ENCODE measurements at regions not wholly inside any gene's neighbourhood (a gene's known extent, or its start where the extent isn't known, plus 50 kb on each side); places are given as distances from the start of the nearest gene placed in this dataset.
A peak's percentile ranks its signal among the peaks of the same experiment; 100 is the strongest.
"Not testable (repeated sequence)": the region's sequence is repeated elsewhere in the genome, so short reads cannot be mapped to it uniquely, and the experiment has no call there.

- Histone ChIP-seq H3K27ac (ENCODE audit: low read length) (no peak overlapping the region), H3K36me3 (ENCODE audit: control insufficient read depth in 2 of 2, insufficient read depth in 2 of 2, low read length in 2 of 2) (no peaks in the 10 kb centered on the region)
These were observed 236.0 kb downstream of the TOMM20 start for GRCh38 chr1:234892642-234893041.

GRCh38 chr1:234891427-234891826 lies 237.2 kb downstream of the TOMM20 start:
- H3K27ac ChIP-seq (ENCODE audit: low read length) = no peak overlapping the region
- H3K4me1 ChIP-seq (ENCODE audit: control insufficient read depth, insufficient read depth, low read length) = no peaks in the 10 kb centered on the region
- H3K4me3 ChIP-seq (ENCODE audit: low read length in 2 of 2) = no peak overlapping the region
- no peaks in the 10 kb centered on the region for H3K27me3 ChIP-seq (ENCODE audit: control insufficient read depth in 1 of 2, insufficient read depth in 2 of 2, low read length in 2 of 2)
- no peak overlapping the region for H3K9ac ChIP-seq (ENCODE audit: low read length in 2 of 2)
- no peaks in the 10 kb centered on the region for H3K9me3 ChIP-seq (ENCODE audit: control insufficient read depth in 2 of 2, low read length in 2 of 2)
- H3K36me3 ChIP-seq (ENCODE audit: control insufficient read depth in 2 of 2, insufficient read depth in 2 of 2, low read length in 2 of 2) = no peaks in the 10 kb centered on the region

More at GRCh38 chr1:234892642-234893041, 236.0 kb downstream of the TOMM20 start:
- Histone ChIP-seq H3K4me1 (ENCODE audit: control insufficient read depth, insufficient read depth, low read length) (no peaks in the 10 kb centered on the region), H3K4me3 (ENCODE audit: low read length in 2 of 2) (no peak overlapping the region), H3K9me3 (ENCODE audit: control insufficient read depth in 2 of 2, low read length in 2 of 2) (no peaks in the 10 kb centered on the region), H3K27me3 (ENCODE audit: control insufficient read depth in 1 of 2, insufficient read depth in 2 of 2, low read length in 2 of 2) (no peaks in the 10 kb centered on the region), H3K9ac (ENCODE audit: low read length in 2 of 2) (no peak overlapping the region)

GRCh38 chr1:234889643-234890042 lies 239.0 kb downstream of the TOMM20 start:
- Histone ChIP-seq H3K27me3 (ENCODE audit: control insufficient read depth in 1 of 2, insufficient read depth in 2 of 2, low read length in 2 of 2) (no peaks in the 10 kb centered on the region), H3K4me3 (ENCODE audit: low read length in 2 of 2) (no peak overlapping the region), H3K27ac (ENCODE audit: low read length) (no peak overlapping the region)

GRCh38 chr1:234888247-234888646 lies 240.4 kb downstream of the TOMM20 start:
- H3K27ac ChIP-seq (ENCODE audit: low read length); H3K9ac ChIP-seq (ENCODE audit: low read length in 2 of 2); H3K36me3 ChIP-seq (ENCODE audit: control insufficient read depth in 2 of 2, insufficient read depth in 2 of 2, low read length in 2 of 2); H3K27me3 ChIP-seq (ENCODE audit: control insufficient read depth in 1 of 2, insufficient read depth in 2 of 2, low read length in 2 of 2); H3K9me3 ChIP-seq (ENCODE audit: control insufficient read depth in 2 of 2, low read length in 2 of 2); H3K4me3 ChIP-seq (ENCODE audit: low read length in 2 of 2): not testable (repeated sequence)
- H3K4me1 ChIP-seq (ENCODE audit: control insufficient read depth, insufficient read depth, low read length) = peaks cover 20% of the 10 kb centered on the region

More at GRCh38 chr1:234889643-234890042, 239.0 kb downstream of the TOMM20 start:
- no peaks in the 10 kb centered on the region for H3K9me3 ChIP-seq (ENCODE audit: control insufficient read depth in 2 of 2, low read length in 2 of 2)
- no peak overlapping the region for H3K9ac ChIP-seq (ENCODE audit: low read length in 2 of 2)
- H3K4me1 ChIP-seq (ENCODE audit: control insufficient read depth, insufficient read depth, low read length) = peaks cover 17% of the 10 kb centered on the region
- no peaks in the 10 kb centered on the region for H3K36me3 ChIP-seq (ENCODE audit: control insufficient read depth in 2 of 2, insufficient read depth in 2 of 2, low read length in 2 of 2)

GRCh38 chr1:234887016-234887900 lies 241.4 kb downstream of the TOMM20 start:
- no peak overlapping the region for H3K4me3 ChIP-seq (ENCODE audit: low read length in 2 of 2)
- no peaks in the 10 kb centered on the region for H3K36me3 ChIP-seq (ENCODE audit: control insufficient read depth in 2 of 2, insufficient read depth in 2 of 2, low read length in 2 of 2)
- peak overlapping the region; percentile 70 for H3K27ac ChIP-seq (ENCODE audit: low read length)
- no peak overlapping the region for H3K9ac ChIP-seq (ENCODE audit: low read length in 2 of 2)
- peaks cover 20% of the 10 kb centered on the region for H3K4me1 ChIP-seq (ENCODE audit: control insufficient read depth, insufficient read depth, low read length)
- H3K27me3 ChIP-seq (ENCODE audit: control insufficient read depth in 1 of 2, insufficient read depth in 2 of 2, low read length in 2 of 2) = no peaks in the 10 kb centered on the region
- H3K9me3 ChIP-seq (ENCODE audit: control insufficient read depth in 2 of 2, low read length in 2 of 2) = no peaks in the 10 kb centered on the region

GRCh38 chr1:234886081-234886984 lies 242.3 kb downstream of the TOMM20 start:
- Histone ChIP-seq H3K9me3 (ENCODE audit: control insufficient read depth in 2 of 2, low read length in 2 of 2) (no peaks in the 10 kb centered on the region), H3K27me3 (ENCODE audit: control insufficient read depth in 1 of 2, insufficient read depth in 2 of 2, low read length in 2 of 2) (no peaks in the 10 kb centered on the region), H3K4me1 (ENCODE audit: control insufficient read depth, insufficient read depth, low read length) (peaks cover 20% of the 10 kb centered on the region), H3K4me3 (ENCODE audit: low read length in 2 of 2) (no peak overlapping the region), H3K27ac (ENCODE audit: low read length) (peak overlapping the region; percentile 70), H3K9ac (ENCODE audit: low read length in 2 of 2) (no peak overlapping the region), H3K36me3 (ENCODE audit: control insufficient read depth in 2 of 2, insufficient read depth in 2 of 2, low read length in 2 of 2) (no peaks in the 10 kb centered on the region)

GRCh38 chr1:234885601-234886000 lies 243.0 kb downstream of the TOMM20 start:
- Histone ChIP-seq H3K9ac (ENCODE audit: low read length in 2 of 2) (no peak overlapping the region), H3K9me3 (ENCODE audit: control insufficient read depth in 2 of 2, low read length in 2 of 2) (no peaks in the 10 kb centered on the region), H3K27me3 (ENCODE audit: control insufficient read depth in 1 of 2, insufficient read depth in 2 of 2, low read length in 2 of 2) (no peaks in the 10 kb centered on the region), H3K27ac (ENCODE audit: low read length) (peak overlapping the region; percentile 70), H3K4me3 (ENCODE audit: low read length in 2 of 2) (no peak overlapping the region), H3K36me3 (ENCODE audit: control insufficient read depth in 2 of 2, insufficient read depth in 2 of 2, low read length in 2 of 2) (no peaks in the 10 kb centered on the region), H3K4me1 (ENCODE audit: control insufficient read depth, insufficient read depth, low read length) (peaks cover 20% of the 10 kb centered on the region)

GRCh38 chr1:234884701-234885100 lies 243.9 kb downstream of the TOMM20 start:
- H3K4me3 ChIP-seq (ENCODE audit: low read length in 2 of 2) = no peak overlapping the region
- no peak overlapping the region for H3K9ac ChIP-seq (ENCODE audit: low read length in 2 of 2)
- H3K4me1 ChIP-seq (ENCODE audit: control insufficient read depth, insufficient read depth, low read length) = peaks cover 20% of the 10 kb centered on the region
- H3K36me3 ChIP-seq (ENCODE audit: control insufficient read depth in 2 of 2, insufficient read depth in 2 of 2, low read length in 2 of 2) = no peaks in the 10 kb centered on the region
- H3K27ac ChIP-seq (ENCODE audit: low read length) = no peak overlapping the region
- H3K9me3 ChIP-seq (ENCODE audit: control insufficient read depth in 2 of 2, low read length in 2 of 2) = no peaks in the 10 kb centered on the region
- no peaks in the 10 kb centered on the region for H3K27me3 ChIP-seq (ENCODE audit: control insufficient read depth in 1 of 2, insufficient read depth in 2 of 2, low read length in 2 of 2)

- Histone ChIP-seq H3K9me3 (ENCODE audit: control insufficient read depth in 2 of 2, low read length in 2 of 2) (no peaks in the 10 kb centered on the region), H3K27ac (ENCODE audit: low read length) (no peak overlapping the region), H3K36me3 (ENCODE audit: control insufficient read depth in 2 of 2, insufficient read depth in 2 of 2, low read length in 2 of 2) (no peaks in the 10 kb centered on the region), H3K27me3 (ENCODE audit: control insufficient read depth in 1 of 2, insufficient read depth in 2 of 2, low read length in 2 of 2) (no peaks in the 10 kb centered on the region), H3K4me3 (ENCODE audit: low read length in 2 of 2) (no peak overlapping the region), H3K9ac (ENCODE audit: low read length in 2 of 2) (no peak overlapping the region), H3K4me1 (ENCODE audit: control insufficient read depth, insufficient read depth, low read length) (peaks cover 23% of the 10 kb centered on the region)
These were observed 244.6 kb downstream of the TOMM20 start for GRCh38 chr1:234884006-234884405.

- Histone ChIP-seq H3K4me1 (ENCODE audit: control insufficient read depth, insufficient read depth, low read length) (peaks cover 23% of the 10 kb centered on the region), H3K9ac (ENCODE audit: low read length in 2 of 2) (no peak overlapping the region), H3K27ac (ENCODE audit: low read length) (no peak overlapping the region), H3K27me3 (ENCODE audit: control insufficient read depth in 1 of 2, insufficient read depth in 2 of 2, low read length in 2 of 2) (no peaks in the 10 kb centered on the region), H3K36me3 (ENCODE audit: control insufficient read depth in 2 of 2, insufficient read depth in 2 of 2, low read length in 2 of 2) (no peaks in the 10 kb centered on the region), H3K9me3 (ENCODE audit: control insufficient read depth in 2 of 2, low read length in 2 of 2) (no peaks in the 10 kb centered on the region), H3K4me3 (ENCODE audit: low read length in 2 of 2) (no peak overlapping the region)
These were observed 245.7 kb downstream of the TOMM20 start for GRCh38 chr1:234882898-234883297.
